Loucy (cell line): ENCODE measurements at regions not wholly inside any gene's neighbourhood (a gene's known extent, or its start where the extent isn't known, plus 50 kb on each side); places are given as distances from the start of the nearest gene placed in this dataset.
"Not testable (repeated sequence)": the region's sequence is repeated elsewhere in the genome, so short reads cannot be mapped to it uniquely, and the experiment has no call there.

Experiments used
- H2AFZ ChIP-seq: fragments of 200-600 bp; sonication (generic); 2 replicates; pipeline ENCODE4 v1.6.0; 2016; ENCODE audit warnings: antibody characterized with exemption, mild to moderate bottlenecking, low read length, moderate library complexity
- H3F3A ChIP-seq: fragments of 200-600 bp; 2 replicates; pipeline ENCODE4 v1.6.0; 2016; ENCODE audit warnings: antibody characterized with exemption, low read depth, mild to moderate bottlenecking
- H3K27me3 ChIP-seq: fragments of 200-600 bp; sonication (generic); 2 replicates; pipeline ENCODE4 v1.6.1; 2014; ENCODE audit warnings: low read length, mild to moderate bottlenecking; ENCODE audit not compliant: insufficient read depth, poor library complexity, severe bottlenecking
- H3K36me3 ChIP-seq: fragments of 200-600 bp; sonication (generic); 2 replicates; pipeline ENCODE4 v1.6.1; 2016; ENCODE audit warnings: low read length; ENCODE audit not compliant: insufficient read depth
- H3K4me1 ChIP-seq: fragments of 200-600 bp; sonication (generic); 2 replicates; pipeline ENCODE4 v1.5.1; 2014; ENCODE audit warnings: low read length, mild to moderate bottlenecking; ENCODE audit not compliant: insufficient read depth, poor library complexity, severe bottlenecking
- H3K4me2 ChIP-seq: fragments of 200-600 bp; sonication (generic); 2 replicates; pipeline ENCODE4 v1.6.0; 2014; ENCODE audit warnings: antibody characterized with exemption, low read length, low read depth, mild to moderate bottlenecking; ENCODE audit not compliant: poor library complexity, severe bottlenecking
- H3K4me3 ChIP-seq: fragments of 200-600 bp; sonication (generic); 2 replicates; pipeline ENCODE4 v1.5.1; 2014; ENCODE audit warnings: low read length, mild to moderate bottlenecking, mixed read lengths; ENCODE audit not compliant: poor library complexity, severe bottlenecking
- H3K79me2 ChIP-seq: fragments of 200-600 bp; sonication (generic); 2 replicates; pipeline ENCODE4 v1.6.1; 2014; ENCODE audit warnings: low read length; ENCODE audit not compliant: insufficient read depth
- H3K9ac ChIP-seq: fragments of 200-600 bp; sonication (generic); 2 replicates; pipeline ENCODE4 v1.6.0; 2014; ENCODE audit warnings: mild to moderate bottlenecking, low read depth, low read length, moderate library complexity; ENCODE audit not compliant: poor library complexity, severe bottlenecking
- H3K9me2 ChIP-seq: fragments of 200-600 bp; sonication (generic); replicated peaks from 2 replicates; pipeline ENCODE4 v1.6.1; 2016; ENCODE audit warnings: low read depth, low read length, mixed read lengths
- H3K9me3 ChIP-seq: fragments of 200-600 bp; sonication (generic); 2 replicates; pipeline ENCODE4 v1.6.1; 2014; ENCODE audit warnings: mild to moderate bottlenecking, antibody characterized with exemption, low read length, low read depth; ENCODE audit not compliant: insufficient read depth
- H4K20me1 ChIP-seq: fragments of 200-600 bp; sonication (generic); 2 replicates; pipeline ENCODE4 v1.6.0; 2014; ENCODE audit warnings: antibody characterized with exemption, low read length, mild to moderate bottlenecking; ENCODE audit not compliant: insufficient read depth, poor library complexity, severe bottlenecking
- EZH2phosphoT487 ChIP-seq: fragments of 200-600 bp; IDR thresholded peaks from 2 replicates; pipeline ENCODE4 v1.6.1; 2018; ENCODE audit warnings: antibody characterized with exemption, mild to moderate bottlenecking, moderate library complexity, borderline replicate concordance
- TF ChIP-seq, protein P1 (sequence below): fragments of 200-600 bp; sonication (generic); conservative IDR thresholded peaks from 2 replicates; pipeline ENCODE4 v1.5.1; 2014; ENCODE audit warnings: mild to moderate bottlenecking, antibody characterized with exemption, low read length

DNA sequence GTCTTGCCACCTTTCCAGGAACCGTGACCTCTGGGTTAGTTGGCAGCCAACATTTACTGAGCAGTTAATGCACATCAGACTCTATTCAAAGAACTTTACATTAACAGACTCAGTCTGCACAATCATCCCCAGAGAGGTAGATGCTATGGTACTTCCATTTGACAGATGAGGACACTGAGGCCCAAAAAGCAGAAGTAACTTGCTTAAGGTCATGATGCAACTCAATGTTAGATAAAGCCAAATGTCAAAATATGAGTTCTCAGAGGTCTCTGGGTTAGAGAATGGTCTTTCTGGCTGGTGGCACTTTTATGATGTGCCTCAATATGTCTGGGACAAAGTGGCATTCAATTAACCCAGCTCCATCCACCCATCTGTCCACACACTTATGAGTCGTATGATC is 450.0 kb downstream of the MIAT start:
- no peak overlapping the region for H2AFZ ChIP-seq
- peaks cover 11% of the 10 kb centered on the region; the same call in 1 of the 2 replicates for H3K9me3 ChIP-seq
- no peak overlapping the region for H3K4me3 ChIP-seq
- H3K4me1 ChIP-seq = no peaks in the 10 kb centered on the region
- H3F3A ChIP-seq = no peaks in the 10 kb centered on the region
- H3K36me3 ChIP-seq = no peaks in the 10 kb centered on the region
- H3K9ac ChIP-seq = no peak overlapping the region
- H3K79me2 ChIP-seq = no peaks in the 10 kb centered on the region
- no peak for TF ChIP-seq EZH2phosphoT487
- no peaks in the 10 kb centered on the region for H4K20me1 ChIP-seq
- H3K9me2 ChIP-seq = no peaks in the 10 kb centered on the region
- H3K27me3 ChIP-seq = no peaks in the 10 kb centered on the region
- H3K4me2 ChIP-seq = no peak overlapping the region

DNA sequence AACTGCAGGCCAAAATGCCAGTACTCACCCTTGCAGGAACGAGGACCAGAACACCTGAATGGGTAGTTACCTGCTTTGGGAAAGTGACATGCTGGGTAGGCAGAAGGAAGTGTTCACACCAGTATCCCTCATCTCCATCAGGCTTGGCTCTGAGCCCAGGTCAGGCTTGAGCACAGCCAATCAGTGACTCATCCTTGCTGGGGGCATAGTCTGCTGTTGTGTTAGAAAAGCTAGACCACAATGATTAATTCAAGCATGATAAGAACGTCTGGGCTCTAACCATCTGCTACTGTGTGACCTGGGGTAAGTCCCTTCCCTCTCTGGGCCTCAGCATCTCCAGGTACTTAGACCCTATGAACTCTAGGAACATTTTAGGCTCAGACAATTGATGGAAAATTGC is 450.4 kb downstream of the MIAT start:
- H3K9me3 ChIP-seq = peaks cover 11% of the 10 kb centered on the region; the same call in 1 of the 2 replicates
- H3K4me2 ChIP-seq = no peak overlapping the region
- H3K9ac ChIP-seq = no peak overlapping the region
- H3F3A ChIP-seq = no peaks in the 10 kb centered on the region
- no peaks in the 10 kb centered on the region for H4K20me1 ChIP-seq
- no peaks in the 10 kb centered on the region for H3K9me2 ChIP-seq
- no peaks in the 10 kb centered on the region for H3K36me3 ChIP-seq
- no peaks in the 10 kb centered on the region for H3K4me1 ChIP-seq
- H3K79me2 ChIP-seq = no peaks in the 10 kb centered on the region
- no peak overlapping the region for H3K4me3 ChIP-seq
- TF ChIP-seq, protein P1, sequence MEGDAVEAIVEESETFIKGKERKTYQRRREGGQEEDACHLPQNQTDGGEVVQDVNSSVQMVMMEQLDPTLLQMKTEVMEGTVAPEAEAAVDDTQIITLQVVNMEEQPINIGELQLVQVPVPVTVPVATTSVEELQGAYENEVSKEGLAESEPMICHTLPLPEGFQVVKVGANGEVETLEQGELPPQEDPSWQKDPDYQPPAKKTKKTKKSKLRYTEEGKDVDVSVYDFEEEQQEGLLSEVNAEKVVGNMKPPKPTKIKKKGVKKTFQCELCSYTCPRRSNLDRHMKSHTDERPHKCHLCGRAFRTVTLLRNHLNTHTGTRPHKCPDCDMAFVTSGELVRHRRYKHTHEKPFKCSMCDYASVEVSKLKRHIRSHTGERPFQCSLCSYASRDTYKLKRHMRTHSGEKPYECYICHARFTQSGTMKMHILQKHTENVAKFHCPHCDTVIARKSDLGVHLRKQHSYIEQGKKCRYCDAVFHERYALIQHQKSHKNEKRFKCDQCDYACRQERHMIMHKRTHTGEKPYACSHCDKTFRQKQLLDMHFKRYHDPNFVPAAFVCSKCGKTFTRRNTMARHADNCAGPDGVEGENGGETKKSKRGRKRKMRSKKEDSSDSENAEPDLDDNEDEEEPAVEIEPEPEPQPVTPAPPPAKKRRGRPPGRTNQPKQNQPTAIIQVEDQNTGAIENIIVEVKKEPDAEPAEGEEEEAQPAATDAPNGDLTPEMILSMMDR = no peak
- TF ChIP-seq EZH2phosphoT487 = no peak
- no peak overlapping the region for H2AFZ ChIP-seq
- H3K27me3 ChIP-seq = no peaks in the 10 kb centered on the region

DNA sequence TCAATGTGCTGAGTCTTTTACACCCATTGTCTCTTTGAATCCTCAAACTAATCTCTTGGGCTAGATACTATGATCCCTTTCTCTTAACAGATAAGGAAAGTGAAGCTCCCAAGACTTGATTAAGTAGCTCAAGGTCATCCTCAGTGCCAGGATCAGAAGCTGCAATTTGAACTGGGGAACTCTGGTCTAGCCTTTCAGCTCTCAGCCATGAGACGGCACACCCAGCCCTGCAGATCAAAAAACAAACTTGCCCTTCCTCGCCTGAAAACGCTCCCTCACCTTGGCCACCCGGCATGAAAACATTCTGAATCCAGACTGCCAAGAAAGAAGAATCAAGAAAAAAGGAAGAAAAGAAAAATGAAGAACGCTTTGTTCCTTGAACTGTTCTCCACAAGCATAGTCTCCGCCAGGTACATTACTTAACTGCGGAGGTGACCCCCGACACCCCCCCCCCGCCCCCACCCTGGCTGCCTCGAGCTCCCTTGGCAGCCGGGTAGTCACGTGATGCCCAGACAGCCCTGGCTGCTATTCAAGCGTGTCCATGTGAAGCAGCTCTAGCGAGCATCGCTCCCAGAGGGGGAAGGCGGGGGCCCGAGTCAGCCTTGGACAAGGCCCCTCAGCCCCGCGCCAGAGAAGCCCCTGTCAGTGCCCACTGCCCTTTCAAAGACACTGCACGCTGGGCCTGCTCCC is 451.2 kb downstream of the MIAT start:
- Histone ChIP-seq H3K9me3 (peaks cover 11% of the 10 kb centered on the region; the same call in 1 of the 2 replicates), H3K9ac (no peak overlapping the region), H3K4me3 (no peak overlapping the region), H3F3A (no peaks in the 10 kb centered on the region), H3K4me1 (no peaks in the 10 kb centered on the region), H3K27me3 (no peaks in the 10 kb centered on the region), H4K20me1 (no peaks in the 10 kb centered on the region), H3K9me2 (no peaks in the 10 kb centered on the region), H3K79me2 (no peaks in the 10 kb centered on the region), H3K4me2 (no peak overlapping the region), H3K36me3 (no peaks in the 10 kb centered on the region), H2AFZ (no peak overlapping the region)
- TF ChIP-seq, protein P1 = no peak
- TF ChIP-seq EZH2phosphoT487 = no peak

DNA sequence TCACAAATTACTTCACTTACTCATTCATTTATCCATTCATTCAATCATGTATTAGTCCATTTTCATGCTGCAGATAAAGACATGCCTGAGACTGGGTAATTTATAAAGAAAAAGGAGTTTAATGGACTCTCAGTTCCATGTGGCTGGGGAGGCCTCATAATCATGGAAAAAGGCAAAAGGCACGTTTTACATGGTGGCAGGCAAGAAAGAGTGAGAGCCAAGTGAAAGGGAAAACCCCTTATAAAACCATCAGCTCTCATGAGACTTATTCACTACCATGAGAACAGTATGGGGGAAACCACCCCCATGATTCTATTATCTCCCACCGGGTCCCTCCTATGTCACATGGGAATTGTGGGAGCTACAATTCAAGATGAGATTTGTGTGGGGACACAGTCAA is 452.0 kb downstream of the MIAT start:
- H3K4me1 ChIP-seq, H3K27me3 ChIP-seq: not testable (repeated sequence)

More for the DNA sequence above, 452.0 kb downstream of the MIAT start:
- H3K4me2 ChIP-seq, H3K36me3 ChIP-seq, H3F3A ChIP-seq, H3K9ac ChIP-seq, H2AFZ ChIP-seq, H4K20me1 ChIP-seq, H3K79me2 ChIP-seq, H3K4me3 ChIP-seq, H3K9me2 ChIP-seq: not testable (repeated sequence)
- H3K9me3 ChIP-seq = peaks cover 11% of the 10 kb centered on the region; the same call in 1 of the 2 replicates
